ENCODE measurements at regions not wholly inside any gene's neighbourhood (a gene's known extent, or its start where the extent isn't known, plus 50 kb on each side); places are given as distances from the start of the nearest gene placed in this dataset.
"Not testable (repeated sequence)": the region's sequence is repeated elsewhere in the genome, so short reads cannot be mapped to it uniquely, and the experiment has no call there.

DNA sequence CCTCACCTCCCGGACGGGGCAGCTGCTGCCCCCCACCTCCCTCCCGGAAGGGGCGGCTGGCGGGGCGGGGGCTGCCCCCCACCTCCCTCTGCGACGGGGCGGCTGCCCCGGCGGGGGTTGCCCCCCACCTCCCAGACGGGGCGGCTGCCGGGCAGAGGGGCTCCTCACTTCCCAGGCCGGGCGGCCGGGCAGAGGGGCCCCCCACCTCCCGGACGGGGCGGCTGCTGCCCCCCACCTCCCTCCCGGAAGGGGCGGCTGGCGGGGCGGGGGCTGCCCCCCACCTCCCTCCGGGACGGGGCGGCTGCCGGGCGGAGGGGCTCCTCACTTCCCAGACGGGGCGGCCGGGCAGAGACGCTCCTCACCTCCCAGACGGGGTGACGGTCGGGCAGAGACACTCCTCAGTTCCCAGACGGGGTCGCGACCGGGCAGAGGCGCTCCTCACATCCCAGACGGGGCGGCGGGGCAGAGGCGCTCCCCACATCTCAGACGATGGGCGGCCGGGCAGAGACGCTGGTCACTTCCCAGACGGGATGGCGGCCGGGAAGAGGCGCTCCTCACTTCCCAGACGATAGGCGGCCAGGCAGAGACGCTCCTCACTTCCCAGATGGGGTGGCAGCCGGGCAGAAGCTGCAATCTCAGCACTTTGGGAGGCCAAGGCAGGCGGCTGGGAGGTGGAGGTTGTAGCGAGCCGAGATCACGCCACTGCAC is 1218.8 kb downstream of the GATA3 start:
- not testable (repeated sequence) for DNase-seq

DNA sequence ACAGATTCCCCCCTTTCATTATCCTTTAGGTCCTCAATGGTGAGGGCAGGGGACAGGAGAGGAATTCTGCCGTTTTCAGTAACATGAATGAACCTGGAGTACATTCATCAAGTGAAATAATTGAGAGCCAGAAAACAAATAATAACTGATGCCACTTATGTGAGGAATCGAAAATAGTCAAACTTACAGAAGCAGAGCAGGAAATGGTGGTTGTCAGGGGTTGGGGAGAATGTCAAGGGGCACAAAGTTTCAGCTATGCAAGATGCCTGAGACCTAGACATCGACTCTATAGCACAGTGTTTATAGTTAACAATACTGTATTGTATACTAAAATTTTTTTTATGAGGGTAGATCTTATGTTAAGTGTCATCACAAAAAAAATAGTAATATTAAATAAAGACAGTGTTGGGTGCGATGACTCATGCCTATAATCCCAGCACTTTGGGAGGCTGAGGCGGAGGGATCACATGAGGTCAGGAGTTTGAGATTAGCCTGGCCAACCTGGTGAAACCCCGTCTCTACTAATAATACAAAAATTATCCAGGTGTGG is 1219.8 kb downstream of the GATA3 start:
- no peak for DNase-seq

DNA sequence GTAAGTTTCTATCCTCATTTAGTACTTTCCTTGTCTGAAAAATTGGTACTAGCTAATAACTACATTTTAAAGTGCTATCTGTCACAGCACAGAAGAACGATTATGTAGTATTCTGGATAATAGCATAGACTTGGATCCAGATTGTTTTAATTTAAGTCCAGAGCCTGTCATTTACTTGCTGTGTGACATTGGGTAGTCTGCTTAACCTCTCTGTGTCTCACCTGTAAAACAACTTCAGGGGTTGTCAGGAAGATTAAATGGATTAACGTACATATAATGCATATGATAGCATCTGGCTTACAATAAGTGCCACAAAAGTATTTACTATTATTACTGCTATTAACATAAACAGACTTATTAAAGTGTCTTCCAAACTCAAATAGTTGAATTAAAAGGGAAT is 1221.4 kb downstream of the GATA3 start:
- no peak for DNase-seq

DNA sequence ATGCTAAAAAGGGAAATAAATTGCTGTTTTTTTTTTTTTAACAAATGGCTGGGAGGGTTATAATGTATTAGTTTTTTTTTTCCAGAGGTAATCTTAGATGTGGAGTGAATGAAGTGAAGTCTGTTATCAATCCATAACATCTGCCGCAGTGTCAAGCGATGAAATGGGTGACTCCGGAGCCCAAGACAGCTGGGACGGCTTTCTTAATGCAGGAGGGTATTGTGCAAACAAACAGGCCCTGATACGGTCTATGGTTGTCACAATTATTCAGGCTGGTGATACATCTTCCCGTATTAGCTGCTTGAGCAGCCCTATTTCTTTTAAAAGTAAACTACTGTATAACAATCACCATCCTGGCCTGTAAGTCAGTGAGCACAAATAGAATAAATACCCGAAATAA is 1231.2 kb downstream of the GATA3 start:
- DNase-seq = no peak

DNA sequence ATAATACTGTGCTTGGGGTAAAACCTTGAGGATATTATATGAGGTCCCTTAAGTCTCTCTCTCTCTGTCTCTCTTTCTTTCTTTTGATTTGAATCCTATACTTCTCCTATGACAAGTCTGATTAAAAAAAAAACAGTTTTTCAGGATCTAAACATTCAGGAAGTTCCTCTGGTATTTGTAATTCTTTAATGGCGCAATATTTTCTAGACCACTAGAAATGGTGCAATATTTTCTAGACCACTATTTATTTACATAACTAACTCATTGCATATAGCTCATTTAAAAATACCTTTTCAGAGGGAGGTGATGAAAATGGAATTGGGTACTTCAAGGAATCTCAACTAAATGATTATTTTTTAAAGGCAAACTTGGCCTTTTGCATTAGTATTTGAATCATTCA is 1235.3 kb downstream of the GATA3 start:
- no peak for DNase-seq

DNA sequence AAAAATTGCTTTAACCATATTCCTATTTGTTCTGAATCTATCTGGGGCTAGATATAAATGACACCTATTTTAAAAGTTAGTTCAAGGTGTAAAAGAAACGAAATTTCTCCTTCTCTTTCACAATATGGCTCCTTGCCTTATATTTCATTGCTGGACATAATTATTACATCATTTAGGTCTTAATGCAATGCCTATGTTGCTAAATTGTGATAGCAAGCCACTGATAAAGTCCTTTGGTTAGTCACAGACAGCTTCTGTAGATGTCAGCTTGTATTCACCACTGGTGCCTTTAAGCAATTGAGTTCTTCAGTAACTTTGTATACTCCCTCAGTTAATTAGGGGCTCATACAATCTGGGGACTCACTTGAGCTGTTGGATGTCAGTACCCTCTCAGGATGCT is 1236.6 kb downstream of the GATA3 start:
- DNase-seq = no peak

DNA sequence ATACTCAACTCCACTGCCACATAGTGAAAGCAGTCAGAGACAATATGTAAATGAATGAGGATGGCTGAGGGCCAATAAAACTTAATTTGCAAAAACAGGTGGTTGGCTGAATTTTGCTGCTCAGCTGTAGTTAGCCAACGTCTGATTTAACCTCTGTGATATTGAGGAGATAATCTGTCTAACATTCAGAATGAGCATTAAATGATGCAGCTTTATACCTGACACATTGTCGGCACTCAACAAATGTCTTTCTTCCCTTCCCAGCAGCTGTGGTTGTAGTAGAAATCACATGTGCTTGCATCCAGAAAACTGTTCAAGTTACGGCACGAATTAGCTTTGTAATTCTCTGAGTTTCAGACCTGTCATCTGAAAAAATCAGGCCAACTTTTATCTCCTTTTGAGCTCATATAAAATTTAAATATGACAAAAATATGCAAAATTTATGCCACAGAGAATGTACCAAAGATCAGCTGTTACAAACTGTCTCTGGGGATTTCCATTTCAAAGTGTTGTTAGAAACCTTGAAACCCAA is 1239.7 kb downstream of the GATA3 start:
- DNase-seq = peak; percentile 63 to 78

DNA sequence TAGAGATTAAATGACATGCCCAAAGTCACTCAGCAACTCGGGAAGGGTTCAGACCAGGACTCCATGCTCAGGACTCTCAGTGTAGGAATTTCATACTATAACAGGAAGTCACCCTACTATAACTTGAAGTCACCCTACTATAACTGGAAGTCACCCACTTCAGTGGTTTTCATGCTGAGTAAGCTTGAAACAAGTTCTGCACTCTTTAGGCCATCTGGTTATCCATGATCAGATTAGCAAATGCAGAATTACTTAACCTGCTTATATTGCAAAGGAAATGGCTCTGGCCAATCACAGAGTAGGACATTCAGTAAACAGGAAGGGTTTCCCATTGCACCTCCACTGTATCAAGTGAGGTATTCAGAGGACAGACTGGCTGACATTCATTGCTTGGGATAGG is 1240.4 kb downstream of the GATA3 start:
- DNase-seq = no peak

DNA sequence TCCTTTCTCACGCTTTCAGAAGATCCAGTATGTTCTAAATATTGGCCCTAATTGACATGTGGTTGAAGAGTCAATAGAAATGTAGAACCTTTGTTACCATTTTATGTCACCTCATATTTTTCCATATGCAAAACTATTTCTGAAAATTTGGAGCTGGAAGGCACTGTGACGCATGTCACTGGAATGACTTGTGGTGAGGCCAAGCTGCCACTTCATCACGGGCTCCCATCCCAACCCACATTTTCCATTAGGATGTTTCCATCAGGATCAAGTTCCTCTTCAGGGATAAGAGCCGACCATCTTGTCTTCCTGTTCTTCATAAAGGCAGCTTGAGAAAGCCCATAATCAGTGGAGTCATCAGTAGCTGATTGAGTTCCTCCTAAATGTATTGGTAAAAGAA is 1241.7 kb downstream of the GATA3 start:
- DNase-seq = peak; percentile 34 to 50

DNA sequence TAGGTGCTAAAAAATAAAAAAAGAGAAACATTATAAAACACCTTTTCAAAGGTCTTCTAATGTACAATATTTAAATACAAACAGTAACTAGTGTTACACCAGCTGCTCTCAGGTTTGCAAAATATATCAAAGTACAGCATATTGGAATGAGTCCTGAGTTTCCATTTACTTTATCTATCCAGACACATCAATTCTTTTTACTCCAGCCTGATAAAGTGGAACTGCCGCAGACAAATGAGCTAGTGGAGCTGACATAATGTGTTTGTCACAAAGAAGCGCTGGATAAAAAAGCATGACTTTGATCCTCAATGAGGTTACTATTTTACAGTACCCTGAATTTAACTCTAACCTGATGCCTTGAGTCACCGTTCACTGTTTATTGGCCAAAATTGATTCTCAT is 1243.1 kb downstream of the GATA3 start:
- DNase-seq = no peak

DNA sequence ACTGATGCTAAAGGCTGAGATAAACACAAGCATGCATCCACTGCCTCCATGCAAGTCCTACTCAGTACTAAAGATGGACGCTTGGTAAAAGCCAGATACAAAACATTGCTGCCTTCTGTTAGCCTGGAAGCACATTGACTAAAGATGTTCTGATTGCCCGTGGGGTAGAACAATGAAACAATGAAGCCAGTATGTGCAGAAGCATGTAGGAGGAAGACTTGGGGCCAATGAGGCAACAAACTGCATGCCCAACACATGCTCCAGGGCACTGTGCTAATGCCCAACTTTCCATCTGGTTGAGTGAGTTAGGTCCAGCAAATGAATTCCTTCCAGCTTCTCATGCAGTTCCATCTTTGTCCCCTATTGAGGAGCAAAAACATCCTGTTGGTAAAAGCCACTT is 1245.5 kb downstream of the GATA3 start:
- DNase-seq = no peak

DNA sequence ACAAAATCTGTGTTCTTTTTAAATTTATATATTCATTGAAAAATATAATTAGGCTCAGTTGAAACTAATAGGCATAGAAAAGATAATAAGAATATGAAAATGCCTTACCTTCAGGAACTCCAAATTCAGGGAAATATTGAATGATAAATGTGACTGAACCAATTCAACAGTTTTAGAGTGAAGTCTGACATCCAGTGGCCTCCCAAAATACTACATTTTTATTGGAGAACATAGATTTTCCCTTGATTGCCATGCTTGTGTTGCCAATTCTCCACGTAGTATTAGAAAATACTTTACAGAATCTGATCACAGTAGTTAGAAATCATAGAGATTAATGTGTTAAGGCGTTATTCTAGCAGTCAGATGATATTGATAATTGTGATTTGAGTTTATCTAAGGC is 1246.7 kb downstream of the GATA3 start:
- peak in 1 of 2 experiments; percentile 46 for DNase-seq

DNA sequence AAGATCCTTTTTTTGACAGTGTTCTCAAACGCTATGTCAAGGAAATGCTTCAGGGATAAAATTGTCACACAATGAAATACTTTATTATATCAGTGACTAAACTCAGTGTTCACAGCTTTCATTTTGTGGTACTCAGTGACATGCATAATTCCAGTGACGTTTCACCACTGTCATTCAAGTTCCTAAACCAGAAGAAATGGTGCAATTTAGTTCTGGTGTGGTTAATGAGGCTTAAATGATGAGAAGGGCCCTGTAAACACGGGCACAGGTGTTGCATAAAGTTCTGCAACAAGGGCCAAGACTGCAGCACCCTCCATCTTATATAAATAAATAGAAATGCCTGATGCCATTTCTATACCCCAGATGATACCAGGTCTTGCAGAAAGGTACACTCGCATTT is 1247.1 kb downstream of the GATA3 start:
- DNase-seq = no peak

DNA sequence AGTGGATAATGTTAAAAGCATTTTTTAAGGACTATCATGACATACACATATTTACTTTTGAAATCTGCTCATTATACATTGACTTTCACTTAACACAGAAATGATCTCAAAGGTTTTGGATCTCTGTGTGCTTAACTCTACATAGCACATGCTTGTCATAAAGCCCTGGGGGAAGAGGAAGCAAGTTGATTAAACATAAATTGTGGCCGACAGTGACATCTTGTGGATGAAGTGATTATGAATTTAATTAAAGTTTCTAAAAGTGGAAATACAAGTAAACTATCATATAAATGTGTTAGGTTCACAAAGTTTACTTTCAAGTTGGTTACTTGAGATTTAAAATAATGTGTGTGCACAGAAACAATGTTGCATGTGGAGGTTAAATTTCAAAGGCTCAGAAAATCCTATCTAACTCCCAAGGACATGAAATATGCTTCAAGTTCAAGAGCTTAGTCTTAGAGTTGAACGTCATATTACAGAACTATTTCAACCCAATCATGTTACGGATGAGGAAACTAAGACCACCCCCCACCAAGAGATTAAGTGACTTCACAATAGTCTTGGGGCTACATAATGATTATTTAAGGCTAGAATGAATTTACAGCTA is 1247.8 kb downstream of the GATA3 start:
- DNase-seq = peak; percentile 19 to 62

DNA sequence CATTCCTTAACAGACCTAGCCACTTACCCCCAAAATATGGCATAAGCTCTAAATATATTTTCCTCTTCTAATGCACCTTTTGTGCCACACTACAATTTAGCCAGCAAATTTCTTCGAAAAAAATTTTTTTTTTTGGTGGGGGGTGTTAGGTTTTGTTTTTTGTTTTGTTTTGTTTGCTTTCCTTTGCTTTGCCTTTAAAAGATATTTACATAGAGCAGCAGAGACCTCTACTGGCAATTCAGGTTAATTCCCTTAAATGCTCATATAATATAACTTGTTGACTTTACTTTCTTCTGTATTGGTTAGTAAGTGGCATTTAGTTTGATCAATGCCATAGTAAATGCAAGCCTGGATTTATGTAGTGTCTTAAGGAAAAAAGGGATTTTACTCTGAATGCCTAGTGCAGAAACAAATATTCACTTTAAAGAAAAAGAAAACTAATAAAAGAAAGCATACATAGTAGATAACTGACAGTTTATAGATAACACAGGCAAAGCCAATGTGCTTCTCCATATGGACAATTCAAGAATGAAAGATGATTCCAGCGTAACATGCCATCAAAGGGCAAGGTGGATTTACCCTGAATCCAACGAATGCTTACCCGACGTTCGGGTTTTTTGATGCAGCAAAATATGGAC is 1250.6 kb downstream of the GATA3 start:
- peak in 1 of 2 experiments; percentile 11 for DNase-seq

DNA sequence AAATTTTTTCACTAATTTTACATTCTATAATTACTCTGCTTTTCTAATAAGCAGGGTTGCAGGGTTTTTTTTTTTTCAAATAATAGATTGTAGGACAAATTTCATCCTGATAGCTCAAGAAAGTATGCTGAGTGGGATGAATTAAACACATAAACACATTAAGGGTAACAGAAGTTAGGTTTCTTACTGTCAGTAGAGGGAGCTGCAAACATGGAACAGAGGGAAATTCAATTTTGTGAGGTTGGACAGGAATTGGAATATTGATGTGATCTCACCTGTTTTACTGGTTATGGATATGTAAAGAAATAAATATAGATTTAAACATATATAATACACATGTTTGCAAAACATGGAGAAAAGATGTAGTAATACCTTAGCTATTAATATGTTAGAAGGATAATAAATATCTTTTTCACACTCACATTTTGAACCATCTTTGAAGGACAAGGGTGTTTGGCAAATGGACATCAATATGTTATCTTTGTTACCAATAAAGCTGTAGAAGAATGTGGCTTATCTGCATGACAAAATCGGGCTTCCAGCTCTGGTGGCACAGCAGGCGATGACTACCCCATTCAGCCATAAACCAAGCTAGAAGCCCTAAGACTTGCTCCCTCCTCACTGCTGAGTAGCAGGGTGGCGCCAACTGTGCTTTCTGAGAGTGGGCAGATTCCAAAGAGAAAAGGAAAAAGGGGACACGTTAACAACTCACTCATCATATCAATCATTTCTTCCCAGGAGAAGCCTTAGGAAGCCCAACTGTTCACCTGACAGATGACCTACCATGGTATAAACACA is 1257.4 kb downstream of the GATA3 start:
- DNase-seq = no peak

DNA sequence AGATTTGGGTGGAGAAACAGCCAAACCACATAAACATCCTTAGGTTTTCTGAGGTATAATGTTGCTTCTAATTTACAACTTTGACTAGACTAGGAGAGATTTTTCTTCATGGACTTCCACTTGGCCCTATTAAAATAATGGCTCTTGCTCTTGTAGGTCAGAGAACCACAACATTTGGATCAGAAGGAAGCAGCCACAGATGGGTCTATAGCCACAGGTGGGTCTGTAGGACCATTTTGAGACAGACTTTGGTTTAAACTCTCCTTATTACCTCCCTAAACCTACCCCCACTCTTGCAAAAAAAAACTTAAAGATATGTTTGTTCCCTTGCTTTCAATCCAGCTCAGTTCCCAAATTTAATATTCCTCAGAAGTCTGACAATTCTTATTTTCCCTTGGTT is 1260.8 kb downstream of the GATA3 start:
- DNase-seq = no peak

DNA sequence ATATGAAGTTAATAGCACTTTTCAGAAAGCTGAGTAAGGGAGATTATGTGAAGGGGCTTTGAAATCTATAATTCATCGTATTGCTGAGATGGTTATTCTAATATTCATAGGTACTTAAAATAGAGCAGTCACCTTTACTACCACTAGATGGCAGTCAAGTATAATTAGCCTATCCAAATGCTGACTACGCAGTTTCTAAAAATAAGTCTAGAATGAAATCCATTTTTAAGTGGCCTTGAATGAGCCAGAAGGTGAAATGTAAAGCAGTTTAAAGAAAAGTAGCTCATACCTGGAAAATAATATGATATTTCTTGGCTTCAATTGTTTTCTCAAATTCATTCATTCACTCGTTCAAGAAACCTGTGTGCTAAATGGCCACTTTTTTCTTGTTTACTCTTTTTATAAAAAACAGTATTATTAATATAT is 1277.1 kb downstream of the GATA3 start:
- DNase-seq = peak in 1 of 2 experiments; percentile 46

DNA sequence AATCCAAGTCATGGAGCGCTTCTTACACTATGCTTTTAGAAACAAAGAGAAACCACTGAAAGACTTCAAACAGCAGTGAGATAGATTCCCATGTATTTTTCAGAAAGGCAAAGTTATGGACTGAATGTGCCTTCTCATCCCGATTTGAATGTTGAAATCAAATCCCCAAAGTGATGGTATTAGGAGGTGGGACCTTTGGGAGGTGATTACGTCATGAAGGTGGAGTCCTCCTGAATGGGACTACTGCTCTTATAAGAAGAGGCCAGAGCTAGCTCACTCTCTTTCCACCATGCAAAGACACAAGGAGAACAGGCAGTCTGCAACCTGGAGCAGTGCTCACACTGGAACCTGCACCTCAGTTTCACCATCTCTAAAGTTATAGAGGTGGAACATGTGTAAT is 1279.8 kb downstream of the GATA3 start:
- no peak for DNase-seq

DNA sequence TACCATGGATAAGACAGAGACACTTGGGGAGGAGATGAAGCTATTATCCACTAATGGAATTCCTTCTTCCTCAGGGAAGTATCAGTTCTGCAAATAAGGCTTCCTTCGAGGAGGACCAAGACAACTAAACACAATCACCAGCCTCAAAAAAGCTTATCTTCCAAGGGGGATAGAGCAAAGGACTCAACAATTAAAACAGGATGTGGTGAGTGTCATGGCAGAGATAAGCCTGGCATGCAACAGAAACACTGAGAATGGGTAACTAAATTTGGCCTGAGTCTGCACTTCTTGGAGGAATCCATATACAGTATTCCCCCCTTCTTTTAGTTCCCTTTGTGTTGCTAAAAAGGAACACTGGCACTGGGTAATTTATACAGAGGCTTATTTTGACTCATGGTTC is 1285.2 kb downstream of the GATA3 start:
- DNase-seq = no peak

DNA sequence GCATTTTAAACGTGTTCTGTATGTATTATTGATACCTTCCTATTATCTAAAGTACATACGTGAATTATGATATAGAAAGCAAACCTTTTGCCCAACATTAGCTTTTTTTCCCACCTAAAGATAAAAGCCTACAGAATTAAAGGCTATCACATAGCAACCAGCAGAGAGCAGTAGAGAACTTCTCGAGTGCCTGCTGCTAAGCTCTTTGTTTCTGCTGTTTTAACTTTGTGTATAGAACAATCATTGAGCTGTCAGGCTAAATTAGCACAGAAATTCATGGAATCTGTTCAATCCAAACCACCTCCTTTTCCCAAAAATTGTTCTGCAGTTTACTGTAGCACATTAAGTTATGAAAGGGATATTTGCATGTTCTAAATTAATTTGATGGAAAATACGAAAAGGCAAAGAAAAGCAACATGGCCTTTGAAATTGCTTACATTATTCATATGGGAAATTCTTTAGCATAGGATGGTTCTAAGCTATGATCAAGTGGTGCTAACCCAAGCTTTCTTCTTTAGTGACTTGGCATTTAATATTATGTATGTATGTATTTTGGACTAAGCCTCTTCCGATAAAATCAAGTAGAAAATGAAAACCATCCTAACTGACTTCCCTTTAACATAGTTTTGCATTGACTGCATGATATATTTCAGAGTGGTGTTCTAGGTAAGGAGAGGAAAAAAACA is 1288.5 kb downstream of the GATA3 start:
- peak; percentile 4 to 53 for DNase-seq

DNA sequence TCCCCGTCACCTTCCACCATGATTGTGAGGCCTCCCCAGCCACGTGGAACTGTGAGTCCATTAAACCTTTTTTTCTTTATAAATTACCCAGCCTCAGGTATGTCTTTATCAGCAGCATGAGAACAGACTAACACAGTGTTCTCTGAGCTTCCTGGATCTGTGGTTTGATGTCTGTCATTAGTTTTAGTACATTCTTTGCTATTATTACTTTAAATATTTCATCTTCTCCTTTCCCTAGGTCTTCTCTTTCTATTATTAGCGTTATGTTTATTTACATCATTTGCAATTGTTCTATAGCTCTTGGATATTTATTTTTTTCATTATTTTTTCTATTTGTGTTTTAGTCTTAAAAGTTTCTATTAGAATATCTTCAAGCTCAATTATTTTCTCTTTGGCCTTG is 1293.4 kb downstream of the GATA3 start:
- not testable (repeated sequence) for DNase-seq

All from NCI-H526 (cell line).